WTC11 (cell line): ENCODE measurements at regions not wholly inside any gene's neighbourhood (a gene's known extent, or its start where the extent isn't known, plus 50 kb on each side); places are given as distances from the start of the nearest gene placed in this dataset.

Experiments used
- ATAC-seq: fragments of 200-7000 bp; cut with Tn5 transposase; 2 replicates; pipeline ENCODE4 v1.10.0; 2021; ENCODE audit warnings: mild to moderate bottlenecking, moderate library complexity
- CTCF ChIA-PET: fragments of 300-600 bp; sonication (Branson Sonifier 250); formaldehyde crosslinking; loops from one replicate; lab custom pipeline; 2021; ENCODE audit warnings: antibody characterized with exemption; lab: Charles Lee
- POLR2A ChIA-PET: fragments of 350-600 bp; sonication (Branson Sonifier 250); formaldehyde crosslinking; loops from one replicate; lab custom pipeline; 2021; ENCODE audit warnings: antibody characterized with exemption; lab: Charles Lee
- DNase-seq: peaks from one replicate; pipeline ENCODE4 v3.0.0; 2021; ENCODE audit warnings: low spot score
- H3K27ac Mint-ChIP-seq: 2 replicates; pipeline ENCODE4 v1.8.0; 2021; ENCODE audit warnings: mixed read lengths
- H3K27me3 Mint-ChIP-seq: 2 replicates; pipeline ENCODE4 v1.8.0; 2021; ENCODE audit warnings: low read depth, mild to moderate bottlenecking, moderate library complexity, mixed read lengths
- H3K36me3 Mint-ChIP-seq: 2 replicates; pipeline ENCODE4 v1.8.0; 2021; ENCODE audit warnings: mixed read lengths
- H3K4me1 Mint-ChIP-seq: 2 replicates; pipeline ENCODE4 v1.8.0; 2022; ENCODE audit warnings: mixed read lengths
- H3K4me3 Mint-ChIP-seq: 2 replicates; pipeline ENCODE4 v1.8.0; 2021; ENCODE audit warnings: mild to moderate bottlenecking, moderate library complexity, mixed read lengths
- H3K9me3 Mint-ChIP-seq: 2 replicates; pipeline ENCODE4 v1.8.0; 2021; ENCODE audit warnings: mixed read lengths
- ATF2 ChIP-seq: sonication (generic); formaldehyde crosslinking; IDR thresholded peaks from 2 replicates; pipeline ENCODE4 v1.8.1; 2022; ENCODE audit warnings: low read depth, missing genetic modification reagents, borderline replicate concordance
- CREM ChIP-seq: sonication (generic); formaldehyde crosslinking; IDR thresholded peaks from 2 replicates; pipeline ENCODE4 v1.8.1; 2022; ENCODE audit warnings: mild to moderate bottlenecking, missing genetic modification reagents, moderate library complexity
- E2F4 ChIP-seq: sonication (generic); formaldehyde crosslinking; IDR thresholded peaks from 2 replicates; pipeline ENCODE4 v1.8.1; 2022; ENCODE audit warnings: low read depth, mild to moderate bottlenecking, moderate library complexity, missing genetic modification reagents, borderline replicate concordance
- E2F5 ChIP-seq: sonication (generic); formaldehyde crosslinking; IDR thresholded peaks from 2 replicates; pipeline ENCODE4 v1.8.1; 2022; ENCODE audit warnings: mild to moderate bottlenecking, moderate library complexity, missing genetic modification reagents
- ELF4 ChIP-seq: sonication (generic); formaldehyde crosslinking; IDR thresholded peaks from 2 replicates; pipeline ENCODE4 v1.8.1; 2022; ENCODE audit warnings: low read depth, mild to moderate bottlenecking, moderate library complexity, missing genetic modification reagents
- ESRRA ChIP-seq: sonication (generic); formaldehyde crosslinking; IDR thresholded peaks from 2 replicates; pipeline ENCODE4 v1.8.1; 2022; ENCODE audit warnings: mild to moderate bottlenecking, missing genetic modification reagents, borderline replicate concordance
- ETV6 ChIP-seq: sonication (generic); formaldehyde crosslinking; IDR thresholded peaks from 2 replicates; pipeline ENCODE4 v1.8.1; 2022; ENCODE audit warnings: mild to moderate bottlenecking, missing genetic modification reagents
- FOXK1 ChIP-seq: sonication (generic); formaldehyde crosslinking; IDR thresholded peaks from 2 replicates; pipeline ENCODE4 v1.8.0; 2022; ENCODE audit warnings: mild to moderate bottlenecking, moderate library complexity, missing genetic modification reagents
- GRHL2 ChIP-seq: fragments of 250-450 bp; sonication (Bioruptor Pico); IDR thresholded peaks from 2 replicates; pipeline ENCODE4 v1.8.0; 2022; ENCODE audit warnings: mild to moderate bottlenecking, moderate library complexity; ENCODE audit not compliant: insufficient replicate concordance, severe bottlenecking
- HMGXB4 ChIP-seq: sonication (generic); formaldehyde crosslinking; IDR thresholded peaks from 2 replicates; pipeline ENCODE4 v1.8.1; 2023; ENCODE audit warnings: mild to moderate bottlenecking, moderate library complexity, missing genetic modification reagents
- IRF2 ChIP-seq: sonication (generic); formaldehyde crosslinking; IDR thresholded peaks from 2 replicates; pipeline ENCODE4 v1.8.0; 2022; ENCODE audit warnings: low read depth, missing genetic modification reagents, borderline replicate concordance
- PRDM15 ChIP-seq: sonication (generic); formaldehyde crosslinking; IDR thresholded peaks from 2 replicates; pipeline ENCODE4 v1.8.0; 2022; ENCODE audit warnings: missing genetic modification reagents
- PREB ChIP-seq: sonication (generic); formaldehyde crosslinking; IDR thresholded peaks from 2 replicates; pipeline ENCODE4 v1.8.1; 2022; ENCODE audit warnings: mild to moderate bottlenecking, missing genetic modification reagents, moderate library complexity, borderline replicate concordance
- SP1 ChIP-seq: sonication (generic); formaldehyde crosslinking; conservative IDR thresholded peaks from 2 replicates; pipeline ENCODE4 v1.8.1; 2022; ENCODE audit warnings: missing genetic modification reagents
- STAT6 ChIP-seq: sonication (generic); formaldehyde crosslinking; conservative IDR thresholded peaks from 2 replicates; pipeline ENCODE4 v1.8.1; 2023; ENCODE audit warnings: mild to moderate bottlenecking, low read depth, missing genetic modification reagents, moderate library complexity
- TEAD1 ChIP-seq: sonication (generic); formaldehyde crosslinking; IDR thresholded peaks from 2 replicates; pipeline ENCODE4 v1.8.0; 2022; ENCODE audit warnings: mild to moderate bottlenecking, missing genetic modification reagents
- USF1 ChIP-seq: sonication (generic); formaldehyde crosslinking; IDR thresholded peaks from 2 replicates; pipeline ENCODE4 v1.8.0; 2022; ENCODE audit warnings: mild to moderate bottlenecking, missing genetic modification reagents
- ZBTB21 ChIP-seq: sonication (generic); formaldehyde crosslinking; IDR thresholded peaks from 2 replicates; pipeline ENCODE4 v1.8.1; 2023; ENCODE audit warnings: mild to moderate bottlenecking, missing genetic modification reagents, borderline replicate concordance
- ZNF263 ChIP-seq: sonication (generic); formaldehyde crosslinking; IDR thresholded peaks from 2 replicates; pipeline ENCODE4 v1.8.1; 2022; ENCODE audit warnings: low read depth, mild to moderate bottlenecking, moderate library complexity, missing genetic modification reagents

GRCh38 chr2:234357666-234358065, 139.2 kb downstream of the ARL4C start:
- Mint-ChIP-seq H3K36me3 (peaks cover 6% of the 10 kb centered on the region; the same call in 1 of the 2 replicates), H3K4me3 (no peak overlapping the region), H3K4me1 (peaks cover 29% of the 10 kb centered on the region)
- CTCF ChIA-PET: no interaction called here
- no peak for TF ChIP-seq ETV6
- no peak for TF ChIP-seq PREB (CRISPR knock-in tag)
- no peak for TF ChIP-seq PRDM15 (CRISPR knock-in tag)
- no peak for TF ChIP-seq USF1 (CRISPR knock-in tag)
- TF ChIP-seq E2F4: no peak
- TF ChIP-seq STAT6: no peak
- TF ChIP-seq ATF2 (CRISPR knock-in tag): no peak
- no peak for TF ChIP-seq SP1 (CRISPR knock-in tag)
- no peak for TF ChIP-seq GRHL2 (CRISPR knock-in tag)
- no peak for TF ChIP-seq HMGXB4 (CRISPR knock-in tag)
- TF ChIP-seq CREM: no peak
- no peak for TF ChIP-seq ZNF263 (CRISPR knock-in tag)
- TF ChIP-seq TEAD1 (CRISPR knock-in tag): no peak
- TF ChIP-seq E2F5 (CRISPR knock-in tag): no peak
- no peak for TF ChIP-seq ELF4 (CRISPR knock-in tag)
- no peak for TF ChIP-seq ESRRA (CRISPR knock-in tag)
- TF ChIP-seq ZBTB21: no peak
- TF ChIP-seq FOXK1: no peak
- no peak for TF ChIP-seq IRF2 (CRISPR knock-in tag)
- TF ChIP-seq, all 79 proteins: peak for 0
- ATAC-seq (no peak), DNase-seq (no peak)
- H3K27me3 Mint-ChIP-seq: peaks cover 6% of the 10 kb centered on the region
- H3K9me3 Mint-ChIP-seq: peaks cover 25% of the 10 kb centered on the region
- POLR2A ChIA-PET: no interaction called here
- no peak overlapping the region for H3K27ac Mint-ChIP-seq
